G401.6 (cell line): ENCODE measurements at regions not wholly inside any gene's neighbourhood (a gene's known extent, or its start where the extent isn't known, plus 50 kb on each side); places are given as distances from the start of the nearest gene placed in this dataset.

ENCODE experiments used
- FAIRE-seq: peaks from 2 replicates; lab custom pipeline; 2012; peaks lifted over from hg19 to GRCh38; lab: Jason Lieb, UNC

GRCh38 chr2:143909577-143910353 is 610.2 kb downstream of the ZEB2 start:
- FAIRE-seq: no peak

GRCh38 chr2:143908843-143909242 is 611.1 kb downstream of the ZEB2 start:
- no peak for FAIRE-seq

- no peak for FAIRE-seq
Observed at GRCh38 chr2:143907801-143908200, 612.1 kb downstream of the ZEB2 start.

- FAIRE-seq: no peak
Observed at GRCh38 chr2:143906850-143907249, 613.1 kb downstream of the ZEB2 start.

- FAIRE-seq: no peak
Observed at GRCh38 chr2:143905587-143905986, 614.3 kb downstream of the ZEB2 start.

GRCh38 chr2:143903172-143903856 is 616.6 kb downstream of the ZEB2 start:
- no peak for FAIRE-seq

GRCh38 chr2:143901185-143901842 is 618.6 kb downstream of the ZEB2 start:
- FAIRE-seq: no peak

- no peak for FAIRE-seq
Observed at GRCh38 chr2:143899987-143900386, 619.9 kb downstream of the ZEB2 start.

- FAIRE-seq: no peak
Observed at GRCh38 chr2:143893371-143893770, 626.5 kb downstream of the ZEB2 start.

- no peak for FAIRE-seq
Observed at GRCh38 chr2:143891879-143892308, 628.0 kb downstream of the ZEB2 start.

- no peak for FAIRE-seq
Observed at GRCh38 chr2:143890798-143891197, 629.1 kb downstream of the ZEB2 start.

GRCh38 chr2:143889216-143889615 is 630.7 kb downstream of the ZEB2 start:
- no peak for FAIRE-seq

GRCh38 chr2:143885461-143885860 is 634.5 kb downstream of the ZEB2 start:
- no peak for FAIRE-seq

- FAIRE-seq: no peak
Observed at GRCh38 chr2:143881246-143881645, 638.7 kb downstream of the ZEB2 start.

- no peak for FAIRE-seq
Observed at GRCh38 chr2:143877876-143878530, 641.9 kb downstream of the ZEB2 start.

GRCh38 chr2:143877056-143877455 is 642.9 kb downstream of the ZEB2 start:
- FAIRE-seq: no peak

- no peak for FAIRE-seq
Observed at GRCh38 chr2:143875295-143876233, 644.4 kb downstream of the ZEB2 start.

GRCh38 chr2:143873886-143874285 is 646.0 kb downstream of the ZEB2 start:
- FAIRE-seq: no peak

GRCh38 chr2:143870696-143871095 is 649.2 kb downstream of the ZEB2 start:
- no peak for FAIRE-seq

- no peak for FAIRE-seq
Observed at GRCh38 chr2:143856978-143857377, 662.9 kb downstream of the ZEB2 start.

GRCh38 chr2:143852759-143853158 is 667.2 kb downstream of the ZEB2 start:
- FAIRE-seq: no peak

- FAIRE-seq: no peak
Observed at GRCh38 chr2:143850084-143850483, 669.8 kb downstream of the ZEB2 start.
